K562 (cell line): ENCODE measurements at regions not wholly inside any gene's neighbourhood (a gene's known extent, or its start where the extent isn't known, plus 50 kb on each side); places are given as distances from the start of the nearest gene placed in this dataset.

Experiments used
- ATAC-seq: fragments of 200-7000 bp; cut with Tn5 transposase; 3 replicates; pipeline ENCODE4 v1.9.1; 2020; ENCODE audit warnings: moderate library complexity
- BruUV-seq: library from RNA; stranded (reverse); fragments of 400-500 nt; replicated peaks from 2 replicates; lab custom pipeline; 2021; lab: Mats Ljungman, UMichigan
- CTCF ChIA-PET: fragments of 300-600 bp; formaldehyde crosslinking; extraction: SDS; loops from one replicate; lab custom pipeline; 2021; ENCODE audit warnings: low intra/inter-chr PET ratio; lab: Yijun Ruan, JAX
- POLR2A ChIA-PET: fragments of 300-600, 350-650 bp; sonication (Branson Sonifier 250); formaldehyde crosslinking; extraction: SDS; loops from one replicate; lab custom pipeline; 2021; ENCODE audit warnings: antibody characterized with exemption, inconsistent platforms; lab: Yijun Ruan, JAX
- DNase-seq, 4 experiments: peaks; one replicate each; pipeline versions ENCODE4 v3.0.0 to v3.0.0-alpha.2; 2011 to 2018; ENCODE audit warnings: low spot score in 3 of 4, mixed read lengths in 3 of 4; ENCODE audit errors: extremely low read depth in 1 of 4
- FAIRE-seq: peaks from 2 replicates; lab custom pipeline; 2011; peaks lifted over from hg19 to GRCh38; lab: Jason Lieb, UNC
- H2AFZ ChIP-seq: 2 replicates; pipeline ENCODE4 v1.6.0; 2011; ENCODE audit warnings: low read depth, low read length, control low read depth, inconsistent platforms
- H3K27ac ChIP-seq: fragments of 200-600 bp; 3 replicates; pipeline ENCODE4 v1.8.0; 2011; ENCODE audit warnings: low read depth, mild to moderate bottlenecking, control low read depth, inconsistent platforms, low read length, moderate library complexity, mixed read lengths; ENCODE audit errors: extremely low read depth
- H3K27me3 ChIP-seq, 2 experiments: fragments of 300-600 bp in 1 of 2; 2 replicates in 1 of 2; 3 replicates in 1 of 2; pipeline versions ENCODE4 v1.6.0 to v1.8.0; 2011; ENCODE audit warnings: inconsistent platforms in 2 of 2, low read length in 2 of 2, mild to moderate bottlenecking in 1 of 2, mixed read lengths in 1 of 2, moderate library complexity in 1 of 2; ENCODE audit not compliant: control insufficient read depth in 2 of 2, insufficient read depth in 2 of 2
- H3K36me3 ChIP-seq: fragments of 300-600 bp; 3 replicates; pipeline ENCODE4 v1.8.0; 2011; ENCODE audit warnings: mild to moderate bottlenecking, low read length, inconsistent platforms; ENCODE audit not compliant: control insufficient read depth, insufficient read depth
- H3K4me1 ChIP-seq, 2 experiments: fragments of 200-600 bp in 1 of 2; replicated peaks in 1 of 2; 2 replicates in 1 of 2; 3 replicates in 1 of 2; pipeline versions ENCODE4 v1.5.1 to v1.8.0; 2011; ENCODE audit warnings: inconsistent platforms in 2 of 2, low read length in 2 of 2, mild to moderate bottlenecking in 1 of 2, mixed read lengths in 1 of 2, moderate library complexity in 1 of 2; ENCODE audit not compliant: control insufficient read depth in 2 of 2, insufficient read depth in 2 of 2
- H3K4me2 ChIP-seq: 2 replicates; pipeline ENCODE4 v1.6.1; 2011; ENCODE audit warnings: low read length, control low read depth, inconsistent platforms, mixed read lengths; ENCODE audit not compliant: insufficient read depth
- H3K4me3 ChIP-seq: fragments of 200-600 bp; sonication (generic), shearing (Covaris generic); 2 replicates; pipeline ENCODE4 v1.5.1; 2016; ENCODE audit warnings: control low read depth, inconsistent platforms
- H3K79me2 ChIP-seq: fragments of 200-600 bp; 3 replicates; pipeline ENCODE4 v1.8.0; 2011; ENCODE audit warnings: low read length, inconsistent platforms; ENCODE audit not compliant: control insufficient read depth, insufficient read depth
- H3K9ac ChIP-seq, 2 experiments: 2 replicates each; pipeline versions ENCODE4 v1.6.0 to v1.6.1; 2011; ENCODE audit warnings: low read depth in 2 of 2, low read length in 2 of 2, control low read depth in 1 of 2, inconsistent platforms in 1 of 2, mild to moderate bottlenecking in 1 of 2, mixed read lengths in 1 of 2; ENCODE audit not compliant: insufficient read depth in 1 of 2
- H3K9me1 ChIP-seq: one replicate; pipeline ENCODE4 v1.6.0; 2011; ENCODE audit warnings: inconsistent platforms, mild to moderate bottlenecking, low read length, moderate library complexity; ENCODE audit not compliant: control insufficient read depth, insufficient read depth
- H3K9me3 ChIP-seq: replicated peaks from 2 replicates; pipeline ENCODE4 v1.5.1; 2011; ENCODE audit warnings: low read depth, low read length, inconsistent platforms; ENCODE audit not compliant: control insufficient read depth, insufficient read depth
- H4K20me1 ChIP-seq: replicated peaks from 2 replicates; pipeline ENCODE4 v1.6.1; 2011; ENCODE audit warnings: low read length, inconsistent platforms, mixed read lengths; ENCODE audit not compliant: control insufficient read depth, insufficient read depth
- CBX5 ChIP-seq: IDR thresholded peaks from 2 replicates; pipeline ENCODE4 v1.6.1; 2014; ENCODE audit warnings: low read depth, borderline replicate concordance
- FOS ChIP-seq: IDR thresholded peaks from 3 replicates; pipeline ENCODE4 v1.6.1; 2011; ENCODE audit not compliant: insufficient read length; ENCODE audit errors: extremely low read depth
- GTF2B ChIP-seq: IDR thresholded peaks from 2 replicates; pipeline ENCODE4 v1.6.1; 2011; ENCODE audit not compliant: insufficient read length; ENCODE audit errors: extremely low read depth
- HMGN3 ChIP-seq: IDR thresholded peaks from 2 replicates; pipeline ENCODE4 v1.6.1; 2011; ENCODE audit warnings: borderline replicate concordance, low read depth, mild to moderate bottlenecking, mixed read lengths, low read length; ENCODE audit not compliant: insufficient read length; ENCODE audit errors: extremely low read depth
- MECOM ChIP-seq: fragments of 250-450 bp; sonication (Bioruptor Pico); IDR thresholded peaks from 2 replicates; pipeline ENCODE4 v1.8.0; 2022; ENCODE audit warnings: inconsistent platforms
- RFX1 ChIP-seq: fragments of 450-650 bp; IDR thresholded peaks from 2 replicates; pipeline ENCODE4 v1.6.1; 2016; ENCODE audit warnings: mild to moderate bottlenecking, moderate library complexity
- RNF219 ChIP-seq: fragments of 250-450 bp; sonication (Bioruptor Pico); IDR thresholded peaks from 2 replicates; pipeline ENCODE4 v1.5.0; 2022; ENCODE audit warnings: mild to moderate bottlenecking
- SMAD4 ChIP-seq: fragments of 250-450 bp; sonication (Bioruptor Pico); conservative IDR thresholded peaks from 2 replicates; pipeline ENCODE4 v1.8.0; 2021; ENCODE audit warnings: inconsistent platforms, mild to moderate bottlenecking, moderate library complexity
- SRSF7 ChIP-seq: fragments of 200-400 bp; formaldehyde crosslinking; optimal IDR thresholded peaks from 2 replicates; pipeline ENCODE3; 2017; ENCODE audit warnings: mild to moderate bottlenecking, low read depth, low read length
- TFE3 ChIP-seq: fragments of 450-650 bp; formaldehyde crosslinking; IDR thresholded peaks from 2 replicates; pipeline ENCODE4 v1.4.0; 2020; ENCODE audit warnings: mild to moderate bottlenecking, mixed read lengths
- WGBS: fragments of 100-300 bp; shearing (Covaris generic); methylation state at CpG from one replicate; pipeline ENCODE4 v1.1.6; 2016; ENCODE audit warnings: low coverage, mixed read lengths; ENCODE audit not compliant: insufficient coverage; ENCODE audit errors: missing lambda C conversion rate; 5-methylcytosine and 5-hydroxymethylcytosine counted together
- in situ Hi-C: fragments of 300-500 bp; cut with MboI; formaldehyde crosslinking; loops from 4 replicates; pipeline ENCODE4 v1.15.0; 2018; ENCODE audit warnings: inconsistent platforms, mixed read lengths
- intact Hi-C: fragments of 100-400 bp; cut with micrococcal nuclease; formaldehyde crosslinking; loops from 2 replicates; pipeline ENCODE4 v1.14.2; 2022

GRCh38 chr1:14485285-14485684, 113.2 kb upstream of the KAZN start:
- Histone ChIP-seq H4K20me1 (no peaks in the 10 kb centered on the region), H3K79me2 (no peaks in the 10 kb centered on the region), H3K4me2 (no peak overlapping the region), H3K27ac (no peak overlapping the region), H3K27me3 (0 out of 5 replicates have a peak, but pooled peaks cover 0 to 2% of the 10 kb centered on the region in 2 experiments), H3K4me1 (peaks cover 0 to under 1% of the 10 kb centered on the region in 2 experiments; a peak in 2 of 5 replicates), H3K9me1 (no peaks in the 10 kb centered on the region), H3K9me3 (no peaks in the 10 kb centered on the region), H3K4me3 (no peak overlapping the region), H2AFZ (no peak overlapping the region), H3K9ac (no peak overlapping the region), H3K36me3 (no peaks in the 10 kb centered on the region)
- ATAC-seq (no peak), DNase-seq (no peak), FAIRE-seq (no peak)
- in situ Hi-C loops: no loop called here
- CTCF ChIA-PET: no interaction called here
- POLR2A ChIA-PET: no interaction called here
- no TSS peak for BruUV-seq
- peak; percentile 84 for TF ChIP-seq RFX1
- TF ChIP-seq TFE3 (CRISPR knock-in tag): no peak
- intact Hi-C loops: no loop called here
- WGBS: 22% methylated on average over 5 of the region's 5 CpGs

GRCh38 chr1:14486401-14487201, 111.9 kb upstream of the KAZN start:
- in situ Hi-C loops (no loop called here), intact Hi-C loops (no loop called here)
- H3K27ac ChIP-seq: no peak overlapping the region
- H3K4me3 ChIP-seq: no peak overlapping the region
- no peak overlapping the region for H3K4me2 ChIP-seq
- 0 out of 5 replicates have a peak, but pooled peaks cover 0 to 2% of the 10 kb centered on the region in 2 experiments for H3K27me3 ChIP-seq
- WGBS: 8% methylated on average over 8 of the region's 8 CpGs
- H3K36me3 ChIP-seq: no peaks in the 10 kb centered on the region
- FAIRE-seq (no peak), DNase-seq (no peak), ATAC-seq (no peak)
- ChIA-PET POLR2A (interaction anchor here (0.5 to 1.0 kb wide), 3 partner anchors 13 to 998 kb away, joined by 3 read pairs; no protein-coding TSS in a partner anchor), CTCF (no interaction called here)
- H3K9ac ChIP-seq: no peak overlapping the region
- H2AFZ ChIP-seq: no peak overlapping the region
- H3K9me3 ChIP-seq: no peaks in the 10 kb centered on the region
- BruUV-seq: no TSS peak
- H4K20me1 ChIP-seq: no peaks in the 10 kb centered on the region
- no peaks in the 10 kb centered on the region for H3K9me1 ChIP-seq
- no peaks in the 10 kb centered on the region for H3K79me2 ChIP-seq
- H3K4me1 ChIP-seq: no peaks in the 10 kb centered on the region; a peak in 1 of 5 replicates
- no peak for TF ChIP-seq CBX5
- TF ChIP-seq FOS: no peak
- TF ChIP-seq GTF2B: no peak
- no peak for TF ChIP-seq SMAD4 (CRISPR knock-in tag)
- TF ChIP-seq SRSF7: no peak
- TF ChIP-seq MECOM (CRISPR knock-in tag): no peak
- no peak for TF ChIP-seq HMGN3
- no peak for TF ChIP-seq RNF219
